GM12878 (cell line): ENCODE measurements at regions not wholly inside any gene's neighbourhood (a gene's known extent, or its start where the extent isn't known, plus 50 kb on each side); places are given as distances from the start of the nearest gene placed in this dataset.

Experiments
- ATAC-seq: fragments of 200-7000 bp; cut with Tn5 transposase; 3 replicates; pipeline ENCODE4 v1.9.1; 2020; ENCODE audit warnings: mild to moderate bottlenecking, moderate library complexity
- BruUV-seq: library from RNA; stranded (reverse); fragments of 400-500 nt; replicated peaks from 2 replicates; lab custom pipeline; 2021; lab: Mats Ljungman, UMichigan
- CTCF ChIA-PET: fragments of 300-600 bp; sonication (Branson Sonifier 250); formaldehyde crosslinking; extraction: SDS; loops from one replicate; lab custom pipeline; 2021; ENCODE audit warnings: inconsistent platforms; lab: Yijun Ruan, JAX
- POLR2A ChIA-PET: fragments of 350-600 bp; formaldehyde crosslinking; extraction: SDS; loops from one replicate; lab custom pipeline; 2021; ENCODE audit warnings: inconsistent platforms; lab: Charles Lee
- RAD21 ChIA-PET: fragments of 300-600 bp; sonication (Branson Sonifier 250); formaldehyde crosslinking; loops from one replicate; lab custom pipeline; 2023; ENCODE audit warnings: antibody characterized with exemption; ENCODE audit not compliant: unreplicated experiment; lab: Charles Lee
- SMC1A ChIA-PET: fragments of 300-600 bp; sonication (Branson Sonifier 250); formaldehyde crosslinking; loops from one replicate; lab custom pipeline; 2023; ENCODE audit not compliant: unreplicated experiment, uncharacterized antibody; lab: Charles Lee
- DNase-seq: peaks from one replicate; pipeline ENCODE4 v3.0.0-alpha.2; 2011; ENCODE audit warnings: low read depth, low spot score
- FAIRE-seq: peaks from 3 replicates; lab custom pipeline; 2011; peaks lifted over from hg19 to GRCh38; lab: Jason Lieb, UNC
- H2AFZ ChIP-seq: 2 replicates; pipeline ENCODE4 v1.6.0; 2011; ENCODE audit warnings: low read depth, low read length, control low read depth; ENCODE audit not compliant: control insufficient read depth
- H3K27ac ChIP-seq: 2 replicates; pipeline ENCODE4 v1.5.1; 2011; ENCODE audit warnings: control low read depth; ENCODE audit not compliant: control insufficient read depth, insufficient read depth
- H3K27me3 ChIP-seq, 2 experiments: replicated peaks in 1 of 2; 2 replicates each; pipeline versions ENCODE4 v1.6.0 to v1.6.1; 2011; ENCODE audit warnings: low read length in 1 of 2; ENCODE audit not compliant: control insufficient read depth in 2 of 2, insufficient read depth in 2 of 2
- H3K36me3 ChIP-seq, 2 experiments: 2 replicates each; pipeline ENCODE4 v1.5.1; 2011; ENCODE audit warnings: low read length in 1 of 2; ENCODE audit not compliant: control insufficient read depth in 2 of 2, insufficient read depth in 2 of 2
- H3K4me1 ChIP-seq: 2 replicates; pipeline ENCODE4 v1.6.1; 2011; ENCODE audit warnings: mild to moderate bottlenecking, low read length, moderate library complexity, mixed read lengths; ENCODE audit not compliant: control insufficient read depth, insufficient read depth
- H3K4me2 ChIP-seq: 2 replicates; pipeline ENCODE4 v1.6.0; 2011; ENCODE audit warnings: control low read depth; ENCODE audit not compliant: control insufficient read depth, insufficient read depth
- H3K4me3 ChIP-seq: fragments of 200-600 bp; sonication (generic); 2 replicates; pipeline ENCODE4 v1.5.1; 2016
- H3K79me2 ChIP-seq: 2 replicates; pipeline ENCODE4 v1.6.0; 2011; ENCODE audit warnings: low read length; ENCODE audit not compliant: control insufficient read depth, insufficient read depth
- H3K9ac ChIP-seq: 2 replicates; pipeline ENCODE4 v1.8.0; 2011; ENCODE audit warnings: low read length, control low read depth, mixed read lengths; ENCODE audit not compliant: control insufficient read depth, insufficient read depth
- H3K9me3 ChIP-seq: replicated peaks from 3 replicates; pipeline ENCODE4 v1.5.1; 2011; ENCODE audit warnings: mild to moderate bottlenecking, low read length; ENCODE audit not compliant: control insufficient read depth, insufficient read depth
- H4K20me1 ChIP-seq: 2 replicates; pipeline ENCODE4 v1.6.0; 2011; ENCODE audit not compliant: control insufficient read depth, insufficient read depth
- CTCF ChIP-seq, 3 experiments: IDR thresholded peaks in 2 of 3; conservative IDR thresholded peaks in 1 of 3; 2 replicates each; pipeline ENCODE4 v1.5.1; 2011; ENCODE audit warnings: low read depth in 3 of 3, low read length in 3 of 3, mild to moderate bottlenecking in 3 of 3, control low read depth in 2 of 3, moderate library complexity in 2 of 3, inconsistent platforms in 1 of 3, mixed read lengths in 1 of 3; ENCODE audit not compliant: control insufficient read depth in 2 of 3, insufficient read depth in 1 of 3; ENCODE audit errors: extremely low read depth in 1 of 3
- HDAC6 ChIP-seq: fragments of 200-600 bp; sonication (generic); IDR thresholded peaks from one replicate; pipeline ENCODE4 v1.8.0; 2017; ENCODE audit warnings: antibody characterized with exemption; ENCODE audit not compliant: unreplicated experiment
- NRF1 ChIP-seq: conservative IDR thresholded peaks from 2 replicates; pipeline ENCODE4 v1.6.1; 2011; ENCODE audit warnings: mild to moderate bottlenecking, low read depth, low read length, improper control_type of control experiment
- PRDM15 ChIP-seq: fragments of 450-650 bp; formaldehyde crosslinking; IDR thresholded peaks from 2 replicates; pipeline ENCODE4 v1.4.0; 2020; ENCODE audit warnings: mild to moderate bottlenecking, moderate library complexity
- RAD21 ChIP-seq: IDR thresholded peaks from 2 replicates; pipeline ENCODE4 v1.6.1; 2011; ENCODE audit warnings: mild to moderate bottlenecking, low read depth, low read length, moderate library complexity; ENCODE audit not compliant: insufficient read depth
- WGBS: methylation state at CpG from one replicate; pipeline ENCODE4 v1.1.6; 2016; ENCODE audit warnings: low lambda C conversion rate; ENCODE audit not compliant: insufficient replicate concordance, insufficient coverage; ENCODE audit errors: missing lambda C conversion rate; 5-methylcytosine and 5-hydroxymethylcytosine counted together
- in situ Hi-C: fragments of 300-500 bp; cut with MboI; formaldehyde crosslinking; loops from 9 replicates; pipeline ENCODE4 v1.14.3; 2018; ENCODE audit warnings: mixed read lengths
- intact Hi-C: fragments of 100-400 bp; cut with micrococcal nuclease; formaldehyde crosslinking; loops from one replicate; pipeline ENCODE4 v1.14.2; 2022; ENCODE audit not compliant: unreplicated experiment

GRCh38 chr15:62391641-62392262, 226.7 kb upstream of the C2CD4B start:
- Histone ChIP-seq H4K20me1 (no peaks in the 10 kb centered on the region), H2AFZ (peak overlapping the region; percentile 96), H3K27me3 (peaks cover 1 to 7% of the 10 kb centered on the region in 2 experiments; a peak in 3 of 4 replicates), H3K79me2 (peaks cover 2% of the 10 kb centered on the region), H3K36me3 (no peaks in the 10 kb centered on the region; a peak in 1 of 4 replicates), H3K4me3 (peak overlapping the region; percentile 78), H3K27ac (no peak overlapping the region), H3K9me3 (no peaks in the 10 kb centered on the region), H3K4me2 (peak overlapping the region; percentile 99), H3K4me1 (peaks cover 6% of the 10 kb centered on the region), H3K9ac (no peak overlapping the region; the same call in 1 of the 2 replicates)
- ATAC-seq = peak; percentile 60
- SMC1A ChIA-PET = no interaction called here
- FAIRE-seq = no peak
- BruUV-seq = no TSS peak
- CTCF ChIA-PET = interaction anchor here (0.8 kb wide), 1 partner anchor 162 kb away, joined by 3 read pairs; no protein-coding TSS in a partner anchor
- intact Hi-C loops = no loop called here
- 9% methylated on average over 51 of the region's 66 CpGs for WGBS
- in situ Hi-C loops = no loop called here
- POLR2A ChIA-PET = no interaction called here
- RAD21 ChIA-PET = interaction anchor here (1.1 to 1.4 kb wide), 2 partner anchors 104 to 350 kb away, joined by 3 to 4 read pairs; no protein-coding TSS in a partner anchor
- DNase-seq = no peak
- no peak for TF ChIP-seq NRF1
- TF ChIP-seq RAD21 = 0 out of 2 replicates have a peak, but pooled peaks have one; percentile 12
- TF ChIP-seq PRDM15 (CRISPR knock-in tag) = no peak
- peak in 2 of 3 experiments; percentile 9 to 22; a peak in 1 of 6 replicates for TF ChIP-seq CTCF (IDR thresholded peaks at IDR 0.05 in 2 of 3, conservative IDR thresholded peaks at IDR 0.05 in 1 of 3; ENCODE audit: control insufficient read depth in 2 of 3, extremely low read depth in 1 of 3, insufficient read depth in 1 of 3, low read depth in 3 of 3, low read length in 3 of 3)
- peak; percentile 87 for TF ChIP-seq HDAC6
- TF ChIP-seq, all 136 proteins: peak for 3
